ENCODE measurements at regions not wholly inside any gene's neighbourhood (a gene's known extent, or its start where the extent isn't known, plus 50 kb on each side); places are given as distances from the start of the nearest gene placed in this dataset.
A peak's percentile ranks its signal among the peaks of the same experiment; 100 is the strongest.

GRCh38 chr13:106700007-106700406 lies 132.1 kb upstream of the ARGLU1 start:
- WGBS, 2 experiments (ENCODE audit: insufficient coverage in 2 of 2), result 97 to 99% methylated on average over 5 to 7 of the region's 8 CpGs
- no peaks in the 10 kb centered on the region for H3K9me3 ChIP-seq (ENCODE audit: control insufficient read depth, low read length)
- peaks cover 6% of the 10 kb centered on the region for H3K4me1 ChIP-seq (ENCODE audit: control insufficient read depth, insufficient read depth, low read length, poor library complexity, severe bottlenecking)
- no peak overlapping the region for H3K27ac ChIP-seq (ENCODE audit: low read depth, low read length, severe bottlenecking)
- no peaks in the 10 kb centered on the region for H3K36me3 ChIP-seq (ENCODE audit: control insufficient read depth, insufficient read depth, low read length)
- H3K4me3 ChIP-seq (ENCODE audit: extremely low read depth, insufficient read depth, low read length, poor library complexity, severe bottlenecking), result no peak overlapping the region

DNA sequence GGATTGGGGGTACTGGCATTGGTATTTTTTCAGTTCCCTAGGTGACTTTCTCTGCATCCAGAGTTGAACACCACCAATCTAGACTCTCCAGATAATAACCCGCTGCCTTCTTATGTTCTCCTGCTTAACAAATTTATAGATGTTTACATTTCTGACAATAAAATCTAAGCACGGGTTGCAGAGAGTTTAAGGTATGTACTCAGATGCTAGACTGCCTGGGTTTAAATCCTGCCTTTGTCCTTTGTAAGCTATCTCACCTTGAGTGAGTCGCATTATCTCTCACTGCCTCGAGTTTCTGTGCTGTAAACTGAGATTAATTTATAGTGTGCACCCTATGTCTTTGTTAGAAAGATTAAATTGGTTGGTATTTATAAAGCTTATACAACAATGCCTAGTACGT lies 131.4 kb upstream of the ARGLU1 start:
- H3K36me3 ChIP-seq (ENCODE audit: control insufficient read depth, insufficient read depth, low read length), result no peaks in the 10 kb centered on the region
- no peaks in the 10 kb centered on the region for H3K9me3 ChIP-seq (ENCODE audit: control insufficient read depth, low read length)
- H3K4me3 ChIP-seq (ENCODE audit: extremely low read depth, insufficient read depth, low read length, poor library complexity, severe bottlenecking), result no peak overlapping the region
- H3K27ac ChIP-seq (ENCODE audit: low read depth, low read length, severe bottlenecking), result no peak overlapping the region
- WGBS, 2 experiments (ENCODE audit: insufficient coverage in 2 of 2), result 87 to 94% methylated on average over 2 to 3 of the region's 5 CpGs
- peaks cover 6% of the 10 kb centered on the region for H3K4me1 ChIP-seq (ENCODE audit: control insufficient read depth, insufficient read depth, low read length, poor library complexity, severe bottlenecking)

GRCh38 chr13:106696719-106697118 lies 128.8 kb upstream of the ARGLU1 start:
- Histone ChIP-seq H3K36me3 (ENCODE audit: control insufficient read depth, insufficient read depth, low read length) (no peaks in the 10 kb centered on the region), H3K27ac (ENCODE audit: low read depth, low read length, severe bottlenecking) (no peak overlapping the region), H3K4me3 (ENCODE audit: extremely low read depth, insufficient read depth, low read length, poor library complexity, severe bottlenecking) (no peak overlapping the region), H3K4me1 (ENCODE audit: control insufficient read depth, insufficient read depth, low read length, poor library complexity, severe bottlenecking) (peaks cover 6% of the 10 kb centered on the region), H3K9me3 (ENCODE audit: control insufficient read depth, low read length) (no peaks in the 10 kb centered on the region)
- WGBS, 2 experiments (ENCODE audit: insufficient coverage in 2 of 2), result 100% methylated on average over 1 of the region's 2 CpGs; no CpG with 5 or more reads in 1 of the 2 experiments

GRCh38 chr13:106696140-106696539 lies 128.2 kb upstream of the ARGLU1 start:
- no peak overlapping the region for H3K4me3 ChIP-seq (ENCODE audit: extremely low read depth, insufficient read depth, low read length, poor library complexity, severe bottlenecking)

DNA sequence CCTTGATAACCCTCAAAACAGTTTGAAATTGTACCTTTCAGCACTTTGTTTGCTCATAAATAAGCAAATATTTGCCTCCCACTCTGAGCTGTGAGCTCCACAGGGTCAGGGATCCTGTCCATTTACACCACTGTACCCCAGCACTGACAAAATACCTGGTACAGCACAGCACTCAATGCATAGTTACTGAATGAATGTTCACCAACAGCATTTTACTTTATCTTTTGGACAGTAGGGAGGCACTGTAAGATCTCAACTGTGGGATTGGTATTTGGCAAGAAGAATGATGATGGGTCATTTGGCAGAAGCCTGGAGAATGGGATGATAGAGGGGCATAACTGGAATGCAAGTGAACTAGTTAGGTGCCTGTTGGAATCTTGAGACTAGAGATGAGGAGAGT lies 127.2 kb upstream of the ARGLU1 start:
- no peak overlapping the region for H3K27ac ChIP-seq (ENCODE audit: low read depth, low read length, severe bottlenecking)

More at GRCh38 chr13:106696140-106696539, 128.2 kb upstream of the ARGLU1 start:
- 94 to 100% methylated on average over 3 of the region's 3 CpGs for WGBS, 2 experiments (ENCODE audit: insufficient coverage in 2 of 2)
- H3K36me3 ChIP-seq (ENCODE audit: control insufficient read depth, insufficient read depth, low read length), result no peaks in the 10 kb centered on the region
- H3K4me1 ChIP-seq (ENCODE audit: control insufficient read depth, insufficient read depth, low read length, poor library complexity, severe bottlenecking), result peaks cover 6% of the 10 kb centered on the region
- no peak overlapping the region for H3K27ac ChIP-seq (ENCODE audit: low read depth, low read length, severe bottlenecking)
- H3K9me3 ChIP-seq (ENCODE audit: control insufficient read depth, low read length), result no peaks in the 10 kb centered on the region

DNA sequence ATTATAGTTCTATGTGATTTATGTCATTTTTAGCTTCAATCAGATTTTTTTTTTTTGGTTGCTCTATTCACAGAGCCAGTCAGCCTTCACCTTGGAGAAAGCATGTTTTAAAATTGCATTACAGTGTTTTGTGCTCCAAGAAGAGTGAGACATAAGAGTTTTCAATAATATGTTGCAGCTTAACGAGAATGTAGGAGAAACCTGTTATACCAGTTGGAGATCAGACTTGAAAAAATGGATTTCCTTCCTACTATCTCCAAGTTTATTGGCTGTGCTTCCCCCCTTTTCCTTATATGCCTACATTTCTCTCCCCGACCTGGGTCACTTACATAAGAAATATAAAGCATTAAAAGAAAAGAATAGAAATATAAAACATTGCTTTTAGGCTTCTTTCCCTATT lies 123.9 kb upstream of the ARGLU1 start:
- WGBS, 2 experiments (ENCODE audit: insufficient coverage in 2 of 2), result no CpG with 5 or more reads among the region's 2 CpGs
- H3K9me3 ChIP-seq (ENCODE audit: control insufficient read depth, low read length), result no peaks in the 10 kb centered on the region
- no peaks in the 10 kb centered on the region for H3K36me3 ChIP-seq (ENCODE audit: control insufficient read depth, insufficient read depth, low read length)
- H3K27ac ChIP-seq (ENCODE audit: low read depth, low read length, severe bottlenecking), result no peak overlapping the region
- H3K4me1 ChIP-seq (ENCODE audit: control insufficient read depth, insufficient read depth, low read length, poor library complexity, severe bottlenecking), result no peaks in the 10 kb centered on the region
- no peak overlapping the region for H3K4me3 ChIP-seq (ENCODE audit: extremely low read depth, insufficient read depth, low read length, poor library complexity, severe bottlenecking)

More for the DNA sequence above, 127.2 kb upstream of the ARGLU1 start:
- no peaks in the 10 kb centered on the region for H3K4me1 ChIP-seq (ENCODE audit: control insufficient read depth, insufficient read depth, low read length, poor library complexity, severe bottlenecking)
- no peaks in the 10 kb centered on the region for H3K9me3 ChIP-seq (ENCODE audit: control insufficient read depth, low read length)
- no peaks in the 10 kb centered on the region for H3K36me3 ChIP-seq (ENCODE audit: control insufficient read depth, insufficient read depth, low read length)
- H3K4me3 ChIP-seq (ENCODE audit: extremely low read depth, insufficient read depth, low read length, poor library complexity, severe bottlenecking), result no peak overlapping the region

GRCh38 chr13:106691341-106691740 lies 123.4 kb upstream of the ARGLU1 start:
- 84 to 93% methylated on average over 2 to 3 of the region's 5 CpGs for WGBS, 2 experiments (ENCODE audit: insufficient coverage in 2 of 2)
- no peak overlapping the region for H3K4me3 ChIP-seq (ENCODE audit: extremely low read depth, insufficient read depth, low read length, poor library complexity, severe bottlenecking)
- peak overlapping the region; percentile 50 for H3K27ac ChIP-seq (ENCODE audit: low read depth, low read length, severe bottlenecking)
- no peaks in the 10 kb centered on the region for H3K4me1 ChIP-seq (ENCODE audit: control insufficient read depth, insufficient read depth, low read length, poor library complexity, severe bottlenecking)
- no peaks in the 10 kb centered on the region for H3K9me3 ChIP-seq (ENCODE audit: control insufficient read depth, low read length)
- H3K36me3 ChIP-seq (ENCODE audit: control insufficient read depth, insufficient read depth, low read length), result no peaks in the 10 kb centered on the region

GRCh38 chr13:106690779-106691178 lies 122.8 kb upstream of the ARGLU1 start:
- no peaks in the 10 kb centered on the region for H3K9me3 ChIP-seq (ENCODE audit: control insufficient read depth, low read length)
- WGBS, 2 experiments (ENCODE audit: insufficient coverage in 2 of 2), result 79 to 87% methylated on average over 5 of the region's 6 CpGs
- H3K4me3 ChIP-seq (ENCODE audit: extremely low read depth, insufficient read depth, low read length, poor library complexity, severe bottlenecking), result no peak overlapping the region
- H3K4me1 ChIP-seq (ENCODE audit: control insufficient read depth, insufficient read depth, low read length, poor library complexity, severe bottlenecking), result no peaks in the 10 kb centered on the region
- H3K27ac ChIP-seq (ENCODE audit: low read depth, low read length, severe bottlenecking), result peak overlapping the region; percentile 50
- H3K36me3 ChIP-seq (ENCODE audit: control insufficient read depth, insufficient read depth, low read length), result no peaks in the 10 kb centered on the region

DNA sequence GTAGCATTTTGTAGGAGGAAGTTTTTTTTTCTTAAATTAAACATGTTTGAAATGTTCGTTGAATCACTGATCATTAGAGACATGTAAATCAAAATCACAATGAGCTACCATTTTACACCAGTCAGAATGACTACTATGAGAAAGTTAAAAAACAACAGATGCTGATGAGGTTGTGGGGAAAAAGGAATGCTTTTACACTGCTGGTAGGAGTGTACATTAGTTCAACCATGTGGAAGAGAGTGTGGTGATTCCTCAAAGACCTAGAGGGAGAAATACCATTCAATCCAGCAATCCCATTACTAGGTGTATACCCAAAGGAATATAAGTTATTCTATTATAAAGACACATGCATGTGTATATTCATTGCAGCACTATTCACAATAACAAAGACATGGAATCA lies 122.0 kb upstream of the ARGLU1 start:
- H3K27ac ChIP-seq (ENCODE audit: low read depth, low read length, severe bottlenecking), result no peak overlapping the region
- no peak overlapping the region for H3K4me3 ChIP-seq (ENCODE audit: extremely low read depth, insufficient read depth, low read length, poor library complexity, severe bottlenecking)
- no peaks in the 10 kb centered on the region for H3K4me1 ChIP-seq (ENCODE audit: control insufficient read depth, insufficient read depth, low read length, poor library complexity, severe bottlenecking)
- H3K36me3 ChIP-seq (ENCODE audit: control insufficient read depth, insufficient read depth, low read length), result no peaks in the 10 kb centered on the region
- WGBS, 2 experiments (ENCODE audit: insufficient coverage in 2 of 2), result no CpG with 5 or more reads among the region's 1 CpG
- no peaks in the 10 kb centered on the region for H3K9me3 ChIP-seq (ENCODE audit: control insufficient read depth, low read length)

DNA sequence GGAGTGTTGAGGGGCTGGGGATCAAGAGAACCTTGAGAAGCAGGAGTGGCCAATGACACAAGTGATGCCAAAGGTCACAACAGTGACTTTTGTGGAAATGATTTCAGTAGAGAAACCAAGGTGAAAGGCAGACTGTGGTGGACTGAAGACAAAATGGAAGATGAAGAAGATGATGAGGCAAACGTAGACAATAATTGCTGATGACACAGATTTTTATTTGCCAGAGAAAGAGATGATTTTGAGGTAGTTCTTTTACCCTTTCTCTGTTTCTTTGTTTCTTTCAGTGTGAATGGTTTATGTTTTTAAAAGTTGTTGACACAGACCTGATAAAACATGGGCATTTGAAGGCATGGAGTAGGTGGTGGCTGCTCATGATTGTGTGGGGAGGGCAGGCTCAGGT lies 121.0 kb upstream of the ARGLU1 start:
- H3K9me3 ChIP-seq (ENCODE audit: control insufficient read depth, low read length), result no peaks in the 10 kb centered on the region
- 100% methylated on average over 1 of the region's 1 CpG for WGBS, 2 experiments (ENCODE audit: insufficient coverage in 2 of 2)
- H3K27ac ChIP-seq (ENCODE audit: low read depth, low read length, severe bottlenecking), result no peak overlapping the region
- H3K36me3 ChIP-seq (ENCODE audit: control insufficient read depth, insufficient read depth, low read length), result no peaks in the 10 kb centered on the region
- no peak overlapping the region for H3K4me3 ChIP-seq (ENCODE audit: extremely low read depth, insufficient read depth, low read length, poor library complexity, severe bottlenecking)
- H3K4me1 ChIP-seq (ENCODE audit: control insufficient read depth, insufficient read depth, low read length, poor library complexity, severe bottlenecking), result no peaks in the 10 kb centered on the region

GRCh38 chr13:106686163-106686562 lies 118.2 kb upstream of the ARGLU1 start:
- Histone ChIP-seq H3K9me3 (ENCODE audit: control insufficient read depth, low read length) (no peaks in the 10 kb centered on the region), H3K4me1 (ENCODE audit: control insufficient read depth, insufficient read depth, low read length, poor library complexity, severe bottlenecking) (no peaks in the 10 kb centered on the region), H3K27ac (ENCODE audit: low read depth, low read length, severe bottlenecking) (no peak overlapping the region), H3K36me3 (ENCODE audit: control insufficient read depth, insufficient read depth, low read length) (no peaks in the 10 kb centered on the region), H3K4me3 (ENCODE audit: extremely low read depth, insufficient read depth, low read length, poor library complexity, severe bottlenecking) (no peak overlapping the region)
- WGBS, 2 experiments (ENCODE audit: insufficient coverage in 2 of 2), result 100% methylated on average over 1 to 2 of the region's 3 CpGs

All from mesodermal cell (in vitro differentiated cells).